Natural killer cell treated with Interleukin-12 subunit alpha and Interleukin-12 subunit beta and Interleukin-15 and Interleukin-18, amount 100 ng/mL, for 72 hours (primary cell): ENCODE measurements at regions not wholly inside any gene's neighbourhood (a gene's known extent, or its start where the extent isn't known, plus 50 kb on each side); places are given as distances from the start of the nearest gene placed in this dataset.
A peak's percentile ranks its signal among the peaks of the same experiment; 100 is the strongest.

Source experiments
- ATAC-seq, 2 donors: fragments of 150-1000 bp; cut with Tn5 transposase in 1 of 2; sonication (Bioruptor Pico), chemical (Tn5 transposase) in 1 of 2; 2 replicates each; pipeline ENCODE4 v1.10.0; 2021
- DNase-seq: peaks from one replicate; pipeline ENCODE4 v3.0.0; 2022; ENCODE audit warnings: low spot score
- H3K27ac Mint-ChIP-seq, 2 donors: 1 replicate in 1 of 2; 2 replicates in 1 of 2; pipeline ENCODE4 v1.8.0; 2022; ENCODE audit warnings: mixed read lengths in 2 of 2, mild to moderate bottlenecking in 1 of 2, moderate library complexity in 1 of 2
- H3K27me3 Mint-ChIP-seq, 2 donors: 1 replicate in 1 of 2; 2 replicates in 1 of 2; pipeline ENCODE4 v1.8.0; 2022; ENCODE audit warnings: mixed read lengths in 2 of 2
- H3K36me3 Mint-ChIP-seq: one replicate; pipeline ENCODE4 v1.8.0; 2022; ENCODE audit warnings: mixed read lengths
- H3K4me1 Mint-ChIP-seq, 2 donors: 1 replicate in 1 of 2; 2 replicates in 1 of 2; pipeline ENCODE4 v1.8.0; 2022; ENCODE audit warnings: low read depth in 2 of 2, mixed read lengths in 2 of 2, mild to moderate bottlenecking in 1 of 2
- H3K4me3 Mint-ChIP-seq: one replicate; pipeline ENCODE4 v1.8.0; 2022; ENCODE audit warnings: mixed read lengths
- H3K9me3 Mint-ChIP-seq: 2 replicates; pipeline ENCODE4 v1.8.0; 2022; ENCODE audit warnings: mixed read lengths

DNA sequence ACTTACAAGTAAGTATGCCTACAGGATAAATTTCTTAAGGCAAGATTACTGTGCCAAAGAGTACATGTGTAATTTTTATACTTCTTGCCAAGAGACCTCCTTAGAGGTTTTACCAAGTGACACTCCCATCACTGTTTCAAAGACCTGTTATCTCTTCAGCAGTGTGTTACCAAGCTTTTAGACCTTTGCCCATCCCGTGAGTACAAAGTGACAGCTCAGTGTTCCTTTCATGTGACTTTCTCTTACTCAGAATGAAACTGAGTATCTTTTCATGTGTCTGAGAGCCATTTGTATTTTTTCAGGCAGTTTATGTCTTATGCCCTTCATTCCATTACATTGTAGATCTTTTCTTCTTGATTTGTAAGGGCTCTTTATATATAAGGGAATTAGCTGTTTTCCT is 287.5 kb upstream of the SALL3 start:
- H3K36me3 Mint-ChIP-seq, result no peaks in the 10 kb centered on the region
- ATAC-seq (no peak), DNase-seq (no peak)
- peaks cover 0 to 8% of the 10 kb centered on the region in 2 donors for H3K27me3 Mint-ChIP-seq
- H3K9me3 Mint-ChIP-seq, result no peaks in the 10 kb centered on the region
- H3K4me1 Mint-ChIP-seq, result no peaks in the 10 kb centered on the region
- no peak overlapping the region for H3K4me3 Mint-ChIP-seq
- no peak overlapping the region for H3K27ac Mint-ChIP-seq

GRCh38 chr18:78693429-78693828 is 286.2 kb upstream of the SALL3 start:
- no peaks in the 10 kb centered on the region for H3K36me3 Mint-ChIP-seq

DNA sequence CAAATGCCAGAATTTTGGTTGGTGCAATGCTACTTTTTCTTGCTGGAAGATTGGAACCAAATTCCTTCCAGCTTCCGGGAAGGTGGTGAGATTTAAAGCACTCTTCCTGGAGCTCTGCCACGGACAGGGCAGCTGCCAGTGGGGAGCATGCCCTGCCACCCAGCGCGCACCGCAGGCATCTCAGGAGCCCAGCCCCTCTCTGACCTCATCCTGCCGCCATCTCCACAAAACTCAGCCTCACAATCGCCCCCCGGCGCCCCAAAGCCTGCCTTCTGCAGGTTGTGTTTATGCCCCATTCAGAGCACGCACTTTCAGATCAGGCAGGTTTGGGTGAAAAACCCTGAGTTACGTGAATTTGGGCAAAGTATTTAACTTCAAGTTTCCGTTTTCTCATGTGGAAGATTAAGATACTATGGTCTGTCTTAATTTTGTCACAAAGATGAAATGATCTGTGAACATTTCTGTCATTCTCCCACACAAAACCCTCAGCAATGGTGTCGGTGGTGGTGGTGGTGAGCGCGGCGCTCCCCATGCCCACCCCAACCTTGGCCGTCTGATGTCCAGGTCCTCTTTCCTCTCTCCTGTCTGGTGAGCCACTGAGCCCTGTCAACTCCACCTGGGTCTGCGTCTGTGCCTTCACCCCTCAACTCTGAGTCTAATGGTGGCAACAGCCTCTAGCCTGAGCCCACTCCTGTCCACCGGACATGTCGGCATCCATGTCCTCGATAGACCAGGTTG is 282.8 kb upstream of the SALL3 start:
- Mint-ChIP-seq H3K9me3 (no peaks in the 10 kb centered on the region), H3K27me3 (peaks cover 3 to 16% of the 10 kb centered on the region in 2 donors), H3K36me3 (no peaks in the 10 kb centered on the region), H3K27ac (no peak overlapping the region), H3K4me1 (no peaks in the 10 kb centered on the region), H3K4me3 (no peak overlapping the region)
- ATAC-seq, result no peak
- no peak for DNase-seq

More at GRCh38 chr18:78693429-78693828, 286.2 kb upstream of the SALL3 start:
- Mint-ChIP-seq H3K27me3 (peaks cover 0 to 8% of the 10 kb centered on the region in 2 donors), H3K4me1 (no peaks in the 10 kb centered on the region), H3K4me3 (no peak overlapping the region), H3K27ac (no peak overlapping the region), H3K9me3 (no peaks in the 10 kb centered on the region)
- DNase-seq (no peak), ATAC-seq (no peak)

GRCh38 chr18:78697446-78697845 is 282.2 kb upstream of the SALL3 start:
- Mint-ChIP-seq H3K4me3 (no peak overlapping the region), H3K27ac (no peak overlapping the region), H3K9me3 (no peaks in the 10 kb centered on the region), H3K27me3 (peaks cover 6 to 21% of the 10 kb centered on the region in 2 donors), H3K4me1 (no peaks in the 10 kb centered on the region), H3K36me3 (no peaks in the 10 kb centered on the region)
- ATAC-seq, result no peak
- no peak for DNase-seq

- Mint-ChIP-seq H3K27ac (no peak overlapping the region), H3K27me3 (peaks cover 11 to 20% of the 10 kb centered on the region in 2 donors), H3K9me3 (peaks cover 4% of the 10 kb centered on the region), H3K4me1 (no peaks in the 10 kb centered on the region), H3K4me3 (no peak overlapping the region), H3K36me3 (no peaks in the 10 kb centered on the region)
- DNase-seq (no peak), ATAC-seq (no peak)
These were observed 280.7 kb upstream of the SALL3 start for GRCh38 chr18:78698914-78699313.

DNA sequence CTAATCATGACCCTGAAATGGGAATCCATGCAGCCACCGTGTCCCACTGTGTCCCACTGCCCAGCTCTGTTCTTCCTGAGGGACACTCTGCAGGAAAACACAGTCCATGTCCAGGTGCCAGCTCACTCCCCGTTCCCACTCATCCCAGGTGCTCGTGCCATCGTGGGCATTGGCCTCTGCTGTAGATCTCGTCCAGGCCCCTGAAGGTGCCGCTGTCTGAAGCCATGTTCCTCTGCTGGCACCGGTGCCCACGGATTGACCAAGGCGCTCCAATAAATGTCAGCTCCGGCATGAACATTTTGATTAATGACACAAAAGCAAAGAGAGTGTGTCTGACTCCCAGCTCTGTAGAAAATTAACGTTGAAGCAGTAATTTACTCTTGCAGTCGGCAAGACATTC is 280.1 kb upstream of the SALL3 start:
- H3K27me3 Mint-ChIP-seq, result peaks cover 11 to 26% of the 10 kb centered on the region in 2 donors
- no peaks in the 10 kb centered on the region for H3K36me3 Mint-ChIP-seq
- peaks cover 5% of the 10 kb centered on the region for H3K9me3 Mint-ChIP-seq
- H3K4me1 Mint-ChIP-seq, result no peaks in the 10 kb centered on the region
- H3K4me3 Mint-ChIP-seq, result no peak overlapping the region
- ATAC-seq (no peak), DNase-seq (no peak)
- H3K27ac Mint-ChIP-seq, result no peak overlapping the region

DNA sequence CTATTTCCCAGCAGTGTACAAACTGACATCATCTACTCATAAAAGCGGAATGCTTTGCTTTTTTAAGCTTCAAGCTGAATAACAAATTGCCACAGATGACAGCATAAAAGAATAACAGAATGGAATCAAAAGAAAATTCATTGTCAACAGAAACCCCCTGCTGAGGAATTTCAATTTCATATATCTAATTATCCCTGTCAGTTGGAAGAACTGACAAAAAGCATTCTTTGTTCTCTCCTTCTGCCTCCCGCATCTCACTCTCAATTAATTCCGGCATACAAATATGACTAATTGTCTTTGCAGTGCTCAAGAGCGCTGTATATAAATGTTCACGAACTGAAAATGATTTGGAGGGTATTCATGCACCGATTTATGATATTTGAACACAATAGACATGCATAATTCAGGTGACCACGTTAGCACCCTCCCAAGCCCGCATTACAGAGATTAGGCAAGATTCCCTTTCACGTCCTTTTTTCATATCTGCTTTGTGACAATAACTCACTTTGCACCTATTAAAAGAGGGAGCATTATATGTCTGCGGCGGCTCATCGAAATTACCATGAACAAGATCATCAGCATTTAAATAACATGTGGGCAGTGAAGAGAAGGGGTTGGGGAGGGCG is 277.7 kb upstream of the SALL3 start:
- Mint-ChIP-seq H3K4me3 (no peak overlapping the region), H3K27ac (no peak overlapping the region), H3K27me3 (peaks cover 11 to 28% of the 10 kb centered on the region in 2 donors), H3K36me3 (no peaks in the 10 kb centered on the region), H3K9me3 (peaks cover 5% of the 10 kb centered on the region), H3K4me1 (no peaks in the 10 kb centered on the region)
- ATAC-seq, result no peak
- no peak for DNase-seq

DNA sequence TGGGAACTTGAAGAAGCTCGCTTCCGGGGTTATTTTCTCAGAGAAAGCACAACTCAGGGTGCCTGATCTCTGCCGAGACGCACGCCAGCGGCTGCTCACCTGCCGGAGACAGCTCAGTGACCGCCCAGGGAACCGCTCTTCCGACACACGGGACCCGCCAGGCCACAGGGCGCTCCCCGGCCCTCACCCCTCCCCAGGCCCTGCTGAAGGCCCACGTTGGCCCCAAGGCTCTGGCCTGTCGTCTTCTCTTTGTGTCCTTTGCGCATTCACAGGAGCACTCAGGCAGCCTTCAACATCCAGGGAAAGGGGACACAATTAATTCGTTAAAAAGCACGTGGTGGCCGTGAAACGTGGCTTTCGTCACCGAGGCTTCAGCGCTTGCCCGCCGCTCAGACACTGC is 276.3 kb upstream of the SALL3 start:
- ATAC-seq (no peak), DNase-seq (no peak)
- peaks cover 6% of the 10 kb centered on the region for H3K36me3 Mint-ChIP-seq
- H3K27ac Mint-ChIP-seq, result no peak overlapping the region
- no peaks in the 10 kb centered on the region for H3K4me1 Mint-ChIP-seq
- H3K27me3 Mint-ChIP-seq, result peaks cover 11 to 28% of the 10 kb centered on the region in 2 donors
- no peak overlapping the region for H3K4me3 Mint-ChIP-seq
- peaks cover 9% of the 10 kb centered on the region for H3K9me3 Mint-ChIP-seq

DNA sequence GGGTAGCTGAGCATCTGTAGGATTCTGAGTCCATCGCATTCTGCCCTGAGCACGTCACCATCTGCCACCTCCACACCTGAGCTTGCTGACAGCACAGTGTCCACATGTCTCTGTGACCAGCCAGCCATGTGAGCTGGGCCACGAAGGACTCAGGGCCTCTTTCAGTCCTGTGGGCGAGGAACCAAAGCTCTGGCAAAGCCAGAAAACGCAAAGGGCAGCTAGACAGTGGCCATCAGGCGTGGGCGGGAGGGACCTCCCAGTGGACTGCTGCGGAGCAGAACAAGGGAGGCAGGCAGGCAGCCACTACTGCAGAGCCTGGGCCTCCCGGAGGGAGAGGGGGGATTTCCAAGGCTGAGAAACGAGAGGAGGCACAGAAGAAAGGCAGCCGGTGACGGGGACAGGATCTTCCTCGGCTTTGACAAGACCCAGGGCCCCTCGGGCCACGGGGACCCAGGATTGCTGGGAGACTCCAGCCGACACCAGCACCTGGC is 274.6 kb upstream of the SALL3 start:
- Mint-ChIP-seq H3K27ac (no peak overlapping the region), H3K4me3 (no peak overlapping the region), H3K27me3 (peaks cover 9 to 23% of the 10 kb centered on the region in 2 donors), H3K4me1 (no peaks in the 10 kb centered on the region), H3K36me3 (peaks cover 13% of the 10 kb centered on the region), H3K9me3 (peaks cover 15% of the 10 kb centered on the region)
- ATAC-seq (peak in 1 of 2 donors; percentile 44), DNase-seq (no peak)

DNA sequence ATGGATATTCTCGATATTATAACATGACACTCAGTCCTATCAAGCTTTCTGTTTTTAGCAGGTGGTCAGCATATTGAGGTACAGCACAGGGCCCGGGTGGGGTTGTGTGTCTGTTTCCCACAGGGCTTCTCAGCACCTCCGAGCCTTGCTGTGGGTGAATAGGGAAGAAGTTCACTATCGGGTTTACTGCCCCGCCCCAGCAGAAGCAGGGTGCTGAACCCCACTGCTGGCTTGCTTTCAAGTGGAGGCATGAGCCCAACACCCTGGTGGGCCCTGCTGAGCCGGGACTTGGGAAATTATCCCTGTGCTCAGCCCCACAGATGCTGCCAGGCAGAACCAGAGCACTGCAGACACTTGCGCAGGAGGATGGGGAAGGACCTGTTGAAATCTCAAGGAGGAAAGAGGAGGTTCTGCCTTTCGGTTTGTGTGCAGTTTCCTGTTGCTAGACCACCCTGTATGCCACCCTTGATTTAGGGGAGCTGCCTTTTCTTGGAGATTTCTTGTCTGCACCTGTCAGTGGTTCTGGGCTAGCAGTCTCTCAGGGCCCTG is 270.3 kb upstream of the SALL3 start:
- H3K36me3 Mint-ChIP-seq, result peaks cover 13% of the 10 kb centered on the region
- H3K4me3 Mint-ChIP-seq, result no peak overlapping the region
- H3K27ac Mint-ChIP-seq, result no peak overlapping the region
- DNase-seq, result no peak
- ATAC-seq, result no peak
- no peaks in the 10 kb centered on the region for H3K4me1 Mint-ChIP-seq
- H3K9me3 Mint-ChIP-seq, result peaks cover 10% of the 10 kb centered on the region
- H3K27me3 Mint-ChIP-seq, result peaks cover 2 to 8% of the 10 kb centered on the region in 2 donors

DNA sequence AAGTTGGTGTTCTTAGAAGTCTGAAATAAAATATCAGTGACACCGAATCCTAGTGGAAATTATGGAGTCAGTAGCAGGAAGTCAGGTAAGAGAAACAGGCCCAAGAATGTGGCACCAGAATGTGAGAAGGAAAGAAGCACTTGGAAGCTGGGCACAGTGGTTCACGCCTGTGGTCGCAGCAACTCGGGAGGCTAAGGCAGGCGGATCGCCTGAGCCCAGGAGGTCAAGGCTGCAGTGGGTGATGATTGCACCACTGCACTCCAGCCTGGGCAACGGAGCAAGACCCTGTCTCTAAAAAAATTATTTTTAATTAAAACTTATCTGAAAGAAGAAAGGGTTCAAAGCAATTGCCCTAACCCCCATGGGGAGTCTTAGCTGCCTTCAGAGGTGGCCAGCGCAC is 268.3 kb upstream of the SALL3 start:
- ATAC-seq (no peak), DNase-seq (no peak)
- H3K4me3 Mint-ChIP-seq, result no peak overlapping the region
- peaks cover 10% of the 10 kb centered on the region for H3K9me3 Mint-ChIP-seq
- no peak overlapping the region for H3K27ac Mint-ChIP-seq
- peaks cover 13% of the 10 kb centered on the region for H3K36me3 Mint-ChIP-seq
- H3K27me3 Mint-ChIP-seq, result peaks cover 3 to 7% of the 10 kb centered on the region in 2 donors
- no peaks in the 10 kb centered on the region for H3K4me1 Mint-ChIP-seq

DNA sequence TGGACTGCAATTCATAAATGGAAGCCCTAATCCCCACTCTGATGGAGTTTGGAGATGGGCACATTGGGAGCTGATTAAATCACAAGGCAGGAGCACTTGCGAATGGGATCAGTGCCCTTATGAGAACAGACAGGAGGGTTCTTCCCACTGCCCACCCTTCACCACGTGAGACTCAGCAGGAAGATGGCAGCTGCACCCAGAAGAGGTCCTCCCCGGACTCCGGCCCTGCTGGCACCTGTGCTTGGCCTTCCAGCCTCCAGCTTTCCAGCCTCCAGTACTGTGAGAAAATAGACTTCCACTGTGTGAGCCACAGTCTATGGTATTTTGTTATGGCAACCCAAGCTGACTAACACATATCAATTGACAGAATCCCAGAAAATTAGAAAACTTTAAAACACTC is 267.6 kb upstream of the SALL3 start:
- no peak overlapping the region for H3K4me3 Mint-ChIP-seq
- no peak overlapping the region for H3K27ac Mint-ChIP-seq

GRCh38 chr18:78713069-78713468 is 266.5 kb upstream of the SALL3 start:
- H3K4me1 Mint-ChIP-seq, result no peaks in the 10 kb centered on the region
- H3K27me3 Mint-ChIP-seq, result peaks cover 3 to 7% of the 10 kb centered on the region in 2 donors
- DNase-seq, result no peak
- no peak for ATAC-seq
- H3K9me3 Mint-ChIP-seq, result peaks cover 7% of the 10 kb centered on the region
- no peak overlapping the region for H3K27ac Mint-ChIP-seq
- H3K36me3 Mint-ChIP-seq, result peaks cover 10% of the 10 kb centered on the region
- H3K4me3 Mint-ChIP-seq, result no peak overlapping the region

More for the DNA sequence above, 267.6 kb upstream of the SALL3 start:
- peaks cover 10% of the 10 kb centered on the region for H3K9me3 Mint-ChIP-seq
- peaks cover 3 to 7% of the 10 kb centered on the region in 2 donors for H3K27me3 Mint-ChIP-seq
- H3K4me1 Mint-ChIP-seq, result no peaks in the 10 kb centered on the region
- ATAC-seq, result peak in 1 of 2 donors; percentile 43
- H3K36me3 Mint-ChIP-seq, result peaks cover 13% of the 10 kb centered on the region
- no peak for DNase-seq

DNA sequence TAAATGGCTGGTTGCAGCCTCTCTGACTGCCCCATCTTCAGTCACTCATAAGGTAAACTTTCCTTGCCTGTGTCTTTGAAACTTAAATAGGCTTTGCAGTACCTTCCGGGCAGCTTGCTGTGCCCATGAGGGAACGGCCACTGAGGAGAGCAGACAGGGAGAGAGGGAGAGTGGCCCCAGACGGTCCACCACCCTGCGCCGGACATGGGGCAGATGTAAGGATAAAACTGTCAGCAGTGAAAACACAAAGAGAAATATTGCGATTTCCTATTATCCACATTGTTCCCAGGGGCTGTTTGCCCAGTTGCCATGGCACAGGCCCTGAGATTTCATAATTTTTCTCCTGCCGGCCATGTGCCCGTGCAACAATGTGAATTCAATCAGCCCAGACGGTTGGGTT is 265.9 kb upstream of the SALL3 start:
- DNase-seq (no peak), ATAC-seq (no peak)
- peaks cover 3% of the 10 kb centered on the region for H3K36me3 Mint-ChIP-seq
- H3K27me3 Mint-ChIP-seq, result peaks cover 7% of the 10 kb centered on the region in 2 donors
- H3K4me1 Mint-ChIP-seq, result no peaks in the 10 kb centered on the region
- H3K27ac Mint-ChIP-seq, result no peak overlapping the region
- no peak overlapping the region for H3K4me3 Mint-ChIP-seq
- peaks cover under 1% of the 10 kb centered on the region for H3K9me3 Mint-ChIP-seq
